Heart left ventricle (tissue), 13 donors: ENCODE measurements at regions not wholly inside any gene's neighbourhood (a gene's known extent, or its start where the extent isn't known, plus 50 kb on each side); places are given as distances from the start of the nearest gene placed in this dataset.

Experiments
- CTCF ChIP-seq, 12 donors: fragments of 200-600 bp; sonication (generic) in 4 of 12; IDR thresholded peaks; one replicate each; pipeline versions ENCODE4 v1.5.0 to v1.8.0; 2018 to 2022; ENCODE audit warnings: antibody characterized with exemption in 12 of 12, mild to moderate bottlenecking in 5 of 12
- POLR2A ChIP-seq, 2 donors: fragments of 450-650 bp; IDR thresholded peaks; one replicate each; pipeline ENCODE4 v1.6.1; 2017; ENCODE audit warnings: antibody characterized with exemption in 2 of 2, mild to moderate bottlenecking in 2 of 2, moderate library complexity in 2 of 2
- donor health status: ischemic (EF 13 %, LVEDD 7.1; RV severe dilation, severe dysfunction).
- donor health status: DM: no; HTN: yes; CAD: no.
- donor health status: DM: no; HTN: no; CAD: no.
- donor health status: ischemic (EF 25% LVEDD 6.9; RV normal size, moderate dysfunction).
- donor health status: ischemic (EF 25% LVEDD 5.7; RV mildly dilated, moderate dysfunction).
- donor health status: ischemic (EF 35%, LVEDD 5.7; RV mildly dilated, moderate dysfunction).
- donor health status: nonischemic (EF 11% LVEDD 7.7; RV severe dilation, severe dysfunction).
- donor health status: DM: yes; HTN: yes; CAD: no.
- donor health status: PGD.
- donor health status: ischemic (EF 29% LVEDD 5.4; RV normal size, mild dysfunction).
- donor health status: nonischemic (EF 23%, LVEDD 6.1; RV moderate dilation, normal function).

- no peak for TF ChIP-seq CTCF (IDR thresholded peaks at IDR 0.05)
- no peak for TF ChIP-seq POLR2A (IDR thresholded peaks at IDR 0.05)
Measured at GRCh38 chr5:2136728-2137333, 254.1 kb upstream of the IRX4 start.
